GM21447 (cell line): ENCODE measurements at regions not wholly inside any gene's neighbourhood (a gene's known extent, or its start where the extent isn't known, plus 50 kb on each side); places are given as distances from the start of the nearest gene placed in this dataset.

Source experiments
- ATAC-seq: cut with Tn5 transposase; IDR thresholded peaks from one replicate; pipeline ENCODE4 v1.9.1; 2021; ENCODE audit not compliant: unreplicated experiment

DNA sequence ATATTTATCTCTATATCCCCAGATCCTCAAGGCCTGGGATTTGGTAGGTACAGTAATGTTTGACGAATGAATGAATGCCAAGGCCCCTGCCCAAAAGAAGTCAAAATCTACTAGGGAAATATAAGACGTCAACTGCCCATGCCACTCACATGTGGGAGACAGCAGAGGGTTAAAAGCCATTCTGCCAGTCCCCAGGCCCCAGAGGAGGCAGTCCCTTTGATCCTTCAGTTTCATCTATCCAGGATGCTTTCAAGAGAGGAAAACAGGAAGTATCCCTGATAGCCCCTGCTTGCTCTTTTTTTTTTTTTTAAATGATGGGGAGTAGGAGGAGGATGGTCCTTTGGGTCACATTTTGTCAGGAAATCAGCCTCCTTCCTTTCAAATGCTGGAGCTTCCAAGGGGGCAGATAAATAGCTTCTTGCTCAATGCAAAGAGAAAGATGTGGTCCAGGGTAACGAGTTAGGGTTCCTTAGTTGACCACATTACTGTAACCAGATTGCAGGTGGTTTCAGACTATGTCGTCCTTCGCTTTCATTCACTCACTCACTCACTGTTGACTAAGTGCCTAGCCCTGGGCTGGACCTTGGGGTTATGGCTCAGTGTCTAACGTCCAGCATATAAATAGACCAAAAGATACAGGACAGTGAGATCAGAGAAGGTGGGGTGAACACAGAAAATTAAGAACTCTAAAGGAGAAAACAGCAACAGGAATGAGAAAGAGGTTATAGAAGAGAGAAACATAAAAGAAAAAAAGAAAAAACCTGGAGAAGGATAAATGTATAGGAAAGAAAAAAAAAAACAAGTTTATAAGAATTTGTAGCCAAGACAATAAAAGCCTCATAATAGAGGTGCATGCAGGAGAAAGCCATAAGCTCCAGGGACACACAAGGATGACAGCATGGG is 64.6 kb upstream of the PIM1 start:
- ATAC-seq, result no peak

DNA sequence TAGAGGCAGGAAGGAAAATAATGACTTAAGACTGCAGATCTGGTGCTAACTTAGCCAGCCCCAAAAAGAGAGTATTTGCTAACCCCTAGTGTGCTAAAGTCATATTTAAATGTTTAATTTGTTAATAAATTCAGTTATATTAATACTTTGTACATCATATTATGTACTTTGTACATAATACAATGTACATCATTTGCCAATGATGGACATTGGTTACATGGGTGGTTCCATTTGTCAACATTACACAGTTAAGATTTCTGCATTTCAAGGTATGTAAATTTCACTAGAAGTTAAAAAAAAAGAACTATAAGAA is 63.9 kb upstream of the PIM1 start:
- no peak for ATAC-seq

DNA sequence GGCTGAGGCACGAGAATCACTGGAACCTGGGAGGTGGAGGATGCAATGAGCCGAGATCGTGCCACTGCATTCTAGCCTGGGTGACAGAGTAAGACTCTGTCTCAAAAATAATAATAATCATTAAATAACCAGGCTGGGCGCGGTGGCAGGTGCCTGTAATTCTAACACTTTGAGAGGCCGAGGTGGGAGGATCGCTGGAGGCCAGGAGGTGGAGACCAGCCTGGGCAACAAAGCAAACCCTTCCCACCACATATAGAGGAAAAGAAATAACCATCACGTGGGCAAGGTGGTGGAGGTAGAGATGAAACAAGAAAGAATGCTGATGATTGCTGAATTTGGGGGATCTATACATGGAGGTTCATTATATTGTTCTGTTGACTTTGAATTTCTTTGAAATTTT is 63.4 kb upstream of the PIM1 start:
- no peak for ATAC-seq

DNA sequence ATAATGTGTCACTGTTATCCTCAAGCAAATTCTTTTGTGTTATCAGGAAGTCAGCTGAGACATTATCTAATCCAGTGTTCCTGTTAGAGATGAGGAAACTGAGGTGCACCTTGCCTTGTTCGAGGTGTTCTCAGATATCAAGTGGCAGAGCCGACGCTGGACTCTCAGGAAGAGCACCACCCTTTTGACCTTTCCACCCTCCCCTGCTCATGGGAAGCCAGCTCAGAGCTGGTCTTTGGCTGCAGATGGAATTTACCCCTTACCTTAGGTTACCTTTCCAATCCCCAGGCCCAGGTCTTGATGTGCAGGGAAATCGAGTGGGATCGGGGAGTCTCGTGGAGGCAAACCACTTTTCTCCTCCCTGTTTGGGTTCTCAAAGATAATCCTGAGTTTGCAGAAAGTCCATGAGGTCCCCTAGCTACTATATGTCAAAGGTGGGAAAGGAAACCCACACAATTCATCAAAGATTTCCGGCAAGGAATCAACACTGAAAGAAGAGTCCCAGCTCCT is 62.9 kb upstream of the PIM1 start:
- ATAC-seq, result no peak

DNA sequence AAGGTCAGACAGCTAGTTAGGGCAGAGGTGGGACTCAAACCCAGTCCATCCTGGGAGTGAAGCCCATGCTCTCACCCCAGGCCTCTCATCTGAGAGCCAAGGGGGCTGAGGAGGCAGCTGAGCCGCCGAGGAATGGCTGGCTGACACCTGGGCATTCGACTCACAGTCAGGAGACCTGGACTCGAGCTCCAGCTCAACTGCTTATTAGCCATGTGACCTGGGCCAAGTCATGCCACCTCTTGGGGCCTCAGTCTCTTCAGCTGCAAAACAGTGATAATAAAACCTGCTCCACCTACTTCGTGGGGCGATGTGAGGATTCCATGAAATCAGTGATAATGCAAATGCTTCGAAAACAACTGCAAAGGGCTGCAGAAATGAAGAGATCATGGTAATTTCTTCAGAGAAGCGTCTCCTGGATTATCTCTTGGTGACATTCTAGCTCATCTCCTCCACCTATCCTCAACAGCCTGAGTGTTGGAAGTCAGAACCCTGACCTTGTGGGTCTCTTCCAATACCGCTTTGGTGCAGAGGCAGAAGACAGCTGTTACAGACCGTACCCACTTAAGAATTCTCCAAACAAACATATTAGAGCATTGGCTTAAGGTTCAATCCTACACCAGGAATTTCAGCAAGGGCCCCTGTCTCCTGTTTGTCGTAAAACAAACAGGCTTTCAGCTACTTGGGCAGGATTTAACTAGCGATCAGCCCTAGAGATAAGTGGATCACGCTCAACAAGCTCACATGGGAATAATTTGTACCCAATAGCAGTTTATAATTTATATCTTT is 60.0 kb upstream of the PIM1 start:
- no peak for ATAC-seq

DNA sequence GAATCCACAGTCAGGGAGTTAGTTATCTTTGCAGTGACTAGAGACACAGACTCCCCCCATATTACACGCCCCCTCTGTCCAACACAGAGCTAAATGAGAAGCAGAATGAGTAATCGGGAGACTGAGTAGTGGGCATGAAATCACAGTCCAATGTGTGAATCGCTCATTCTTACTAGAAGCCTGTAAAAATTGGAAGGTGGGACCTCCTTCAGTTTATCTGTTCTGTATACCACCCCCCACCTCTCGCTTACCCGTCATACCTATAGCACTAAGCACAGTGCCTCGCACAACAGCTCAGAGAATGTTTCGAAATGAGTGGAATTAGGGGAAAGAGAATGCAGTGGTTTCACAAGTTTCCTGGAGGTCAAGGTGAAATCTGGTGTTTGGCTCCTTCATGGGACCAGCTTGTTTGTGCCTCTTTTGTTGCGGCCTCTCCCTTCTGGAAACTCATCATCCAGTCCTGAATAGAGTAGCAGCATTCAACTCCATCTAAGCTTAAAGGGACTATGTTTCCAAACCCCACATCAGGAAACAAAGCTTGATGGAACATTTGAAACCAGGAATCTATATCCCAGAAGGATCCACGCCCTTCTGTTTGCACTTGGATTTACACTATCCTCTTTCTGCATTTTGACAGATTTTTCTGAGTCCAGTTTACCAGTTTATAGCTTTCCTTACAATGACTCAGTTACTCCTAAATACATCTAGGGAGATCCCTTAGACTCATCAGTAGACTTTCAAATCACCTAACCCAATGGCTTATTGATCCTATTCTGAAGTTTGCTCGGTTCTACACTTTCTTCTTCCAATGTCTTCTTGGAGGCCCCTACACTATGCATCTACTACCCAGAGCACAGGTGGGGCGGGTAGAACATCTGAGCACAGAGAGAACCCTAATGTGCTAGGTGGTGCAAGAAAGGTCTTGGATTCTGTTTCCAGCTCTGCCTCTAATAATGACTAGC is 59.2 kb upstream of the PIM1 start:
- peak; percentile 72 for ATAC-seq

DNA sequence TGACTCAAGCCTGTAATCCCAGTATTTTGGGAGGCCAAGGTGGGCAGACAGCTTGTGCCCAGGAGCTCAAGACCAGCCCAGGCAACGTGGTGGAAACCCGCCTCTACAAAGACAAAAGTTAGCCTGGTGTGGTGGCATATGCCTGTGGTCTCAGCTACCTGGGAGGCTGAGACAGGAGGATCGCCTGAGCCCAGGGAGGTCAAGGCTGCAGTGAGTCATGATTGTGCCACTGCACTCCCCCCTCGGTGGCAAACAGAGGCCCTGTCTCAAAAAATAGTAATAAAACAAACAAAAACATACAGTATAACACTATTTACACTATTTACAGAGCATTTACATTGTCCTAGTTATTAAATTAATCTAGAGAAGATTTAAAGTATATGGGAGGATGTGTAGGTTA is 56.0 kb upstream of the PIM1 start:
- ATAC-seq, result no peak

DNA sequence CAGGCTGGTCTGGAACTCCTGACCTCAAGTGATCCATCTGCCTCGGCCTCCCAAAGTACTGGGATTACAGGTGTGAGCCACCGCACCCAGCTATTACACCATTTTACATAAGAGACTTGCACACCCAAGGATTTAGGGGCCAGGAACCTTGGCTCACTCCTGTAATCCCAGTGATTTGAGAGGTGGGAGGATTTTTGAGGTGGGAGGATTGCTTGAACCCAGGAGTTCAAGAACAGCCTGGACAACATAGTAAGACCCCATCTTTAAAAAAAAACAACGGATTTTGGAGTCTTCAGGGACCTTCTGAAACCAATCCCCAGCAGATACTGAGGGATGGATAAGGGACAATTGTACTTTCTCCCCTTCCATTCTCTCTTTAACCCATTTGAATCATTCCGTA is 55.3 kb upstream of the PIM1 start:
- ATAC-seq, result no peak

DNA sequence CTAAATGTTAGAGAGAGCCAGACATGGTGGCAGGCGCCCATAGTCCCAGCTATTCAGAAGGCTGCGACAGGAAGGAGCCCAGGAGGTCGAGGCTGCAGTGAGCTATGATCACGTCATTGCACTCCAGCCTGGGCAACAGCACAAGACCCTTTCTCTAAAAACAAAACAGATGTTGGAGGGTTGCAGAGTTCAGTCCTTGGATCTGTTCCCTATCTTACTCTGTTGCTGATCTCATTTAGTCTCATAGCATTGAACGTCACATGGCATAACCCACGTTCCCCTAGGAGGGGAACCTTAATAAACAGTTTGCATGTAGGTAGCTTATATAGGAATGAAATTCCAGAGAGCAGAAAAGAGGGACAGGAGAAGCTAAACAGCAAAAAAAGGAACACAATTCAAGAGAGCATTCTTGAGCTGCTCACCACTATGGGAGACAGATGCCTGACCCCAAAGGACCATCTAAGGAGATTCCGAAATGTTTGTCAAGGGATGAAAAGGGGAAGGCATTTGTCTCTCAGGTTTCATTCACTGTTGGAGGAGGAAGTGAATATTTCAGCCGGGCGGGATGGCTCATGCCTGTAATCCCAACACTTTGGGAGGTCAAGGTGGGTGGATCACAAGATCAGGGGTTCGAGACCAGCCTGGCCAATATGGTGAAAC is 54.6 kb upstream of the PIM1 start:
- no peak for ATAC-seq

DNA sequence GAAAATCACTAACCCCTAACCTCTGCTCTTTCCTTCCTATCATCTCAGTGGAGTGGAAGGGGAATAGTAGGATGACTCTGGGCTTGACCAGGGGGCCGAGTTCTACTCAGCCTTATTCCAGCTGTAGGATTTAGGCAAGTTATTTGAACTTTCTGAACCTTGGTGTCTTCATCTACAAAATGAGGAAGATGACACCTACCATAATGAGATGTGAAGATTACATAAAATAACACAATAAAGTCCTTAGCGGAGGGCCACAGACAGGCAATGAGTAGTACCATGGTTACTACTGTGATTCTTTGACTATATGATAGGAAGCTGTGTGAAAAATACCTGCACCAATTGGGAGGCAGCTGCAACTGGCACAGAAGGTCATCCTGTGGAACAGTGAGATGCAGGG is 53.6 kb upstream of the PIM1 start:
- no peak for ATAC-seq

DNA sequence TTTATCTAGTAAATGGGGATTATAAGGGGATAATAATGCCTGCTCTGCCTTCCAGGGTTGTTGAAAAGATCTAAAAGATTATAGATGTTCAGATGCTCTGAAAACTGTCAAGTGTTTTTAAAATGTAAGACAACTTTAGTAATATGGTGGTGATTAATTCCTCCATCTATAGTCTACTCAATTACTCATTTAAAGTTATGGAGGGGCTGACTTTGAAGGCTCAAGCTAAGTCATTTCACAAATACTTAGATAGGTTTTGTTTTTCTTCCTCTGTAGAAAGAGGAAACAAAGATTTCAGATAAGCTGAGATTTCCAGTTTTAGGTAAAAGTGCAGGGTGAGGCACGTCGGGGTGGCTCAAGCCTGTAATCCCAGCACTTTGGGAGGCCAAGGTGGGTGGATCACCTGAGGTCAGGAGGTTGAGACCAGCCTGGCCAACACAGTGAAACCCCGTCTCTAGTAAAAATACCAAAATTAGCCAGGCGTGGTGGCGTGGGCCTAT is 50.5 kb upstream of the PIM1 start:
- no peak for ATAC-seq
